ENCODE measurements at regions not wholly inside any gene's neighbourhood (a gene's known extent, or its start where the extent isn't known, plus 50 kb on each side); places are given as distances from the start of the nearest gene placed in this dataset.

- TF ChIP-seq CTCF (conservative IDR thresholded peaks at IDR 0.05) (no peak), EZH2 (IDR thresholded peaks at IDR 0.05; ENCODE audit: low read depth) (no peak)
Measured at GRCh38 chr2:53067056-53067455, 700.5 kb upstream of the CHAC2 start.

Measured in PC-9 (cell line).